ENCODE measurements at regions not wholly inside any gene's neighbourhood (a gene's known extent, or its start where the extent isn't known, plus 50 kb on each side); places are given as distances from the start of the nearest gene placed in this dataset.

DNA sequence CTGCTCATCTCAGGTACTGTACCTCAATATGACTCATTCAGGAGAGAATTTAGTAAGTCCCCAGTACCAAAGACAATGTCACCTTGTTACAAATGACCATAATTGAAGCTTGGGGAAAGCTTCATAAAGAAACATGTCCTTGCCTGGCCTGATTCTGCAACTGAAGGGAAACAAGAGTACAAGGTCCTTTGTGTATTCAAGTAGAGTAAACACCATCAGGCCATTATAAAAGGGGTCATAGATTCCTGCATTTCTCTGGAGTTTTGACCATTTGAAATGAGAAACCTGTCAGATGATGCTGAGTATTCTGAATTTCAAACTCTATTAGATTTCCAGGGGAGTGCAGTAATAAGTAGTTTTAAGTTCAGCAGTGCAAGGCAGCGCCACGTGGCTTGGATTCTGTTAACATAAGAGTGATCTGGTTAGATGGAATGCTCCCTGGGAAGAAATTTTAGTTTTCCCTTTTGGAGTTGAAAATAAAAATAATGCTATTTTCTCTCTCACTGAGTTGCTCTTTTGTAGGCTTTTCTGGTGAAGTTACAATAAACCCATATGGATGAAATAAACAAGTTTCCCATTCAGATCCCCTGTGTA lies 1054.3 kb downstream of the EPHA7 start:
- TF ChIP-seq, protein P1, sequence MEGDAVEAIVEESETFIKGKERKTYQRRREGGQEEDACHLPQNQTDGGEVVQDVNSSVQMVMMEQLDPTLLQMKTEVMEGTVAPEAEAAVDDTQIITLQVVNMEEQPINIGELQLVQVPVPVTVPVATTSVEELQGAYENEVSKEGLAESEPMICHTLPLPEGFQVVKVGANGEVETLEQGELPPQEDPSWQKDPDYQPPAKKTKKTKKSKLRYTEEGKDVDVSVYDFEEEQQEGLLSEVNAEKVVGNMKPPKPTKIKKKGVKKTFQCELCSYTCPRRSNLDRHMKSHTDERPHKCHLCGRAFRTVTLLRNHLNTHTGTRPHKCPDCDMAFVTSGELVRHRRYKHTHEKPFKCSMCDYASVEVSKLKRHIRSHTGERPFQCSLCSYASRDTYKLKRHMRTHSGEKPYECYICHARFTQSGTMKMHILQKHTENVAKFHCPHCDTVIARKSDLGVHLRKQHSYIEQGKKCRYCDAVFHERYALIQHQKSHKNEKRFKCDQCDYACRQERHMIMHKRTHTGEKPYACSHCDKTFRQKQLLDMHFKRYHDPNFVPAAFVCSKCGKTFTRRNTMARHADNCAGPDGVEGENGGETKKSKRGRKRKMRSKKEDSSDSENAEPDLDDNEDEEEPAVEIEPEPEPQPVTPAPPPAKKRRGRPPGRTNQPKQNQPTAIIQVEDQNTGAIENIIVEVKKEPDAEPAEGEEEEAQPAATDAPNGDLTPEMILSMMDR (IDR thresholded peaks at IDR 0.05): no peak
- no peak for TF ChIP-seq POLR2AphosphoS5 (IDR thresholded peaks at IDR 0.05)

Data from breast epithelium (tissue), 3 donors.